ENCODE measurements at regions not wholly inside any gene's neighbourhood (a gene's known extent, or its start where the extent isn't known, plus 50 kb on each side); places are given as distances from the start of the nearest gene placed in this dataset.

DNA sequence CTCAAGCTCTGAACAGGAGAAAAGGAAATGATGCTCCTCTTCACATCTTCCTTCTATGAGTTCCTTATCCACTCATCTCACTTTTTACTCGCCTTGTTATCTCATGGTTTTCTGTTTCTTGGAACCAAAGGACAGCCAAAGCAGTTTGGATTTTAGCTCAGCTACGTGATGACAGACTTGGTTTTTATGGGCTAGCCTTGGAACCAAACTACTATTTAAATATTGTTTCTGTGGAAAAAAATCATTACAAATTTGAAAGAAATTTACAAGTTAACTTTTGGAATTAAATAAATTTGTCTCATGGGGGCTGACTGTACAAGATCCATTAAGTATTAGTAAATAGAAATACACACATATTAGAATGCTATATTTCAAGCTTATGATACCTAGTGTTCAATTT, 727.8 kb upstream of the FANCL start:
- Histone ChIP-seq H3K9ac (ENCODE audit: low read length in 2 of 2) (no peak overlapping the region), H3K36me3 (ENCODE audit: control insufficient read depth in 2 of 2, insufficient read depth in 2 of 2, low read length in 2 of 2) (no peaks in the 10 kb centered on the region), H3K27me3 (ENCODE audit: control insufficient read depth in 1 of 2, insufficient read depth in 2 of 2, low read length in 2 of 2) (no peaks in the 10 kb centered on the region), H3K27ac (ENCODE audit: low read length) (no peak overlapping the region), H3K9me3 (ENCODE audit: control insufficient read depth in 2 of 2, low read length in 2 of 2) (no peaks in the 10 kb centered on the region), H3K4me1 (ENCODE audit: control insufficient read depth, insufficient read depth, low read length) (no peaks in the 10 kb centered on the region), H3K4me3 (ENCODE audit: low read length in 2 of 2) (no peak overlapping the region)

DNA sequence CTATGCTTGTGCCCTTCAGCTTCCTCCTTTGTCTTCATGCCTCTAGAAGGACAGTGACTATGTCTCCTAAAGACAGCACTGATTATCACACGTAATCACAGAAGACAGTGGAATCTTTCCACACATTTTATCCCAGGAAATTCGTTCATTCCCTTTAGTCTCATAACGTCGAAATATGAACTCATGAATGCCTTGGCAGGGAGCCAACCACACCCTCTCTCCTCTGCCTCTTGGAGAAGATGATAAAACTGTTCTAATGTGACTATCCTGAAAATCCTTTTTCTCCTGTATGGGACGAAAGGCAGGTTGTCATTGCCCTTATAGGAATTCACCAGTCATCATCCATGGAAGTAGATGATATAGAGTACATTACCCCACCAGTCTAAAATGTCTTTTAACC, 726.6 kb upstream of the FANCL start:
- Histone ChIP-seq H3K4me3 (ENCODE audit: low read length in 2 of 2) (no peak overlapping the region), H3K9me3 (ENCODE audit: control insufficient read depth in 2 of 2, low read length in 2 of 2) (no peaks in the 10 kb centered on the region), H3K27ac (ENCODE audit: low read length) (no peak overlapping the region), H3K36me3 (ENCODE audit: control insufficient read depth in 2 of 2, insufficient read depth in 2 of 2, low read length in 2 of 2) (no peaks in the 10 kb centered on the region), H3K4me1 (ENCODE audit: control insufficient read depth, insufficient read depth, low read length) (no peaks in the 10 kb centered on the region), H3K9ac (ENCODE audit: low read length in 2 of 2) (no peak overlapping the region), H3K27me3 (ENCODE audit: control insufficient read depth in 1 of 2, insufficient read depth in 2 of 2, low read length in 2 of 2) (no peaks in the 10 kb centered on the region)

- Histone ChIP-seq H3K27me3 (ENCODE audit: control insufficient read depth in 1 of 2, insufficient read depth in 2 of 2, low read length in 2 of 2) (no peaks in the 10 kb centered on the region), H3K9me3 (ENCODE audit: control insufficient read depth in 2 of 2, low read length in 2 of 2) (no peaks in the 10 kb centered on the region), H3K4me1 (ENCODE audit: control insufficient read depth, insufficient read depth, low read length) (no peaks in the 10 kb centered on the region), H3K4me3 (ENCODE audit: low read length in 2 of 2) (no peak overlapping the region), H3K27ac (ENCODE audit: low read length) (no peak overlapping the region), H3K9ac (ENCODE audit: low read length in 2 of 2) (no peak overlapping the region), H3K36me3 (ENCODE audit: control insufficient read depth in 2 of 2, insufficient read depth in 2 of 2, low read length in 2 of 2) (no peaks in the 10 kb centered on the region)
Measured at GRCh38 chr2:58965602-58966001, 724.5 kb upstream of the FANCL start.

DNA sequence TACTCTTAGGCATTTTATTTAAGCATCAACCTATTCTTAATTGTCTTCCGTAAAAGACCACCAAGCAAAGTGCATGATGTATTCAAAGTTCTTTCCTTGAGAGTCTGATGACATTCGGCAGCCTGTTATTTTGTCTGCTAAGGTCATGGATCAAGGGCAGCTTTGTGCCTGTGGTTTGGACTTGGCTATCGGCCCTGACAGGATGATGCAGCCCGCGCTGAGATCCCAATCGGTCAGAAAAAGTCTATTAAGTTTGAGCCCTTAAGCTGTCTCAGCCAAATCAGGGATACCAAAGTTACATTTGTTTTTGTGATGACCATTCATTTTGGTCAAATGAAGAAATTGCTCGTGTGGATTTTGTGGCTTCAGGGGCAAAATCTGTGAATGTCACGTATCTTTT, 718.9 kb upstream of the FANCL start:
- H3K4me3 ChIP-seq (ENCODE audit: low read length in 2 of 2), result no peak overlapping the region
- H3K27ac ChIP-seq (ENCODE audit: low read length), result no peak overlapping the region
- no peak overlapping the region for H3K9ac ChIP-seq (ENCODE audit: low read length in 2 of 2)
- H3K4me1 ChIP-seq (ENCODE audit: control insufficient read depth, insufficient read depth, low read length), result no peaks in the 10 kb centered on the region
- H3K36me3 ChIP-seq (ENCODE audit: control insufficient read depth in 2 of 2, insufficient read depth in 2 of 2, low read length in 2 of 2), result no peaks in the 10 kb centered on the region
- no peaks in the 10 kb centered on the region for H3K27me3 ChIP-seq (ENCODE audit: control insufficient read depth in 1 of 2, insufficient read depth in 2 of 2, low read length in 2 of 2)
- no peaks in the 10 kb centered on the region for H3K9me3 ChIP-seq (ENCODE audit: control insufficient read depth in 2 of 2, low read length in 2 of 2)

- Histone ChIP-seq H3K4me1 (ENCODE audit: control insufficient read depth, insufficient read depth, low read length) (no peaks in the 10 kb centered on the region), H3K9ac (ENCODE audit: low read length in 2 of 2) (no peak overlapping the region), H3K36me3 (ENCODE audit: control insufficient read depth in 2 of 2, insufficient read depth in 2 of 2, low read length in 2 of 2) (no peaks in the 10 kb centered on the region), H3K9me3 (ENCODE audit: control insufficient read depth in 2 of 2, low read length in 2 of 2) (no peaks in the 10 kb centered on the region), H3K27me3 (ENCODE audit: control insufficient read depth in 1 of 2, insufficient read depth in 2 of 2, low read length in 2 of 2) (no peaks in the 10 kb centered on the region), H3K27ac (ENCODE audit: low read length) (no peak overlapping the region), H3K4me3 (ENCODE audit: low read length in 2 of 2) (no peak overlapping the region)
Measured at GRCh38 chr2:58957188-58957840, 716.2 kb upstream of the FANCL start.

DNA sequence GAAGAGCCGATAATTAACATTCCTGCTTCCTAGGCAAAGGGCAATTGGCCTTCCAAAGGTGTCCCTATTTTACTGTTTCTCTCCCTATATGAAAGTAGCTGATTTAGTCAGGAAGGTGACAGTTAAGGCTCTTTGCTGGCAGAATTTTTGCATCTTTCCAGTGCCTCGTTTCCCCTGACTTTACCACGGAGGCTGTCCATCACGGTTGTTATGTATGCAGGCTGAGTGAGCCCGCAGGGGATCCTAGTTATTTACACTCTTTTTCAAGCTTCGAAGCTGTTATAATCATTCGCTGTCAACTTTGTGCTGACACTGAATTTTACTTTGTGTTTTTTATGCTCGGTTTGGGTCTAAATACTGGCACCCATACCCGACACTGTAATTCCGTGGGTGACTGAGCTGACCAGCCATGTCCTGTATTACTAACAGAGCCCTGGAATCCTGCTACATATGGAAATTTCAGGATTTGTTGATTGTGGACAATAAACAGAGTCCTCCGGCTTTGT, 713.8 kb upstream of the FANCL start:
- Histone ChIP-seq H3K4me1 (ENCODE audit: control insufficient read depth, insufficient read depth, low read length) (no peaks in the 10 kb centered on the region), H3K27me3 (ENCODE audit: control insufficient read depth in 1 of 2, insufficient read depth in 2 of 2, low read length in 2 of 2) (no peaks in the 10 kb centered on the region), H3K9ac (ENCODE audit: low read length in 2 of 2) (no peak overlapping the region), H3K27ac (ENCODE audit: low read length) (no peak overlapping the region), H3K4me3 (ENCODE audit: low read length in 2 of 2) (no peak overlapping the region), H3K36me3 (ENCODE audit: control insufficient read depth in 2 of 2, insufficient read depth in 2 of 2, low read length in 2 of 2) (no peaks in the 10 kb centered on the region), H3K9me3 (ENCODE audit: control insufficient read depth in 2 of 2, low read length in 2 of 2) (no peaks in the 10 kb centered on the region)

DNA sequence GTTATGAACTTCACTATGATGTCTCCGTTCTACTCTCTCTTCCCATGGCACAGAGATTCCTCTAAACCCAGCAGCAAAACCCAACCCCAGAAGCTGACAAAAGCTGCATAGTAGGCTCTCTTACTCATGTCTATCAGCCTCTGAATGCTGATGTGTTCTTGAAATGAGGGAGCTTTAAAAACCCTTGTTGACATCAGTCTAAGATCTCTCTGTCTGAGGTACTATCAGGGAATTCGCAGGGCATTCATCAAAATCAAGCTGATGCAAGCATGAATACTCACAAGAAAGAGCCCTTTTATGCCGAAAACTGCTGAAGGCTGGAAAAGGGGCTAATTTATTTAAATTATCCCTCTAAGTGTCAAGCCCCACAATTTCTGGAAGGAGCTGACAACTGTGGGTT, 710.6 kb upstream of the FANCL start:
- Histone ChIP-seq H3K9me3 (ENCODE audit: control insufficient read depth in 2 of 2, low read length in 2 of 2) (no peaks in the 10 kb centered on the region), H3K4me3 (ENCODE audit: low read length in 2 of 2) (no peak overlapping the region), H3K4me1 (ENCODE audit: control insufficient read depth, insufficient read depth, low read length) (no peaks in the 10 kb centered on the region), H3K9ac (ENCODE audit: low read length in 2 of 2) (no peak overlapping the region), H3K36me3 (ENCODE audit: control insufficient read depth in 2 of 2, insufficient read depth in 2 of 2, low read length in 2 of 2) (no peaks in the 10 kb centered on the region), H3K27ac (ENCODE audit: low read length) (no peak overlapping the region), H3K27me3 (ENCODE audit: control insufficient read depth in 1 of 2, insufficient read depth in 2 of 2, low read length in 2 of 2) (no peaks in the 10 kb centered on the region)

DNA sequence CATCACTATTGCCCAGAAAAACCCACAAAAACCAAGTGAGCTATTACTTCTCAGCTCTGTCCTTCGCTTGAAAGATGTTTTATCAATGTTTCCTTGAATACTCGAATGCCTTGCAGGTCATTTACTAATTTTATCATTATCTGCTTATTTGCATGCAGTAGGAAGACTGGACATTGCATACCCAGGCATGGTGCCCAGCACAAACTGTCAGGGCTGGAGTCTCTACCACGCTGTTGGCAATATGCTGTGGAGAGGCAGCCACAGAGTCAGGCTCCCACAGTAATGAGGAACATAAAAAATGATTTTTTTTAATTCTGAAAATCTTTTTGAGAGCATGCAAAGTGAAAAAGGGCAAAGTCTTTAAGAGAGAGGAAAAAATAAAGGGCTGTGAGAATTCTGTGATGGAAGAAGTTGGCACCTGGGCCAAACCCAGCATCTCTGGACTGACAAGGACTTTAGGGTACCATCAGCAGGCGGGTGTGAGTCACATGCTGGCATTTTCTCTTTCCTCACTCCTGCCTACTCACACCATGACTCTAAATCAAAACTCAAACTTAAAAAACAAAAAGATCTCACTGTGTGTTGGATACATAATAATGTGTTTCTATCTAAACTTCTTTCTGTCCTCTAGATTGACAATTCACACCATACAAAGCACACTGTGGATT, 709.8 kb upstream of the FANCL start:
- Histone ChIP-seq H3K4me3 (ENCODE audit: low read length in 2 of 2) (no peak overlapping the region), H3K9me3 (ENCODE audit: control insufficient read depth in 2 of 2, low read length in 2 of 2) (no peaks in the 10 kb centered on the region), H3K4me1 (ENCODE audit: control insufficient read depth, insufficient read depth, low read length) (no peaks in the 10 kb centered on the region), H3K27me3 (ENCODE audit: control insufficient read depth in 1 of 2, insufficient read depth in 2 of 2, low read length in 2 of 2) (no peaks in the 10 kb centered on the region), H3K9ac (ENCODE audit: low read length in 2 of 2) (no peak overlapping the region), H3K27ac (ENCODE audit: low read length) (no peak overlapping the region), H3K36me3 (ENCODE audit: control insufficient read depth in 2 of 2, insufficient read depth in 2 of 2, low read length in 2 of 2) (no peaks in the 10 kb centered on the region)

DNA sequence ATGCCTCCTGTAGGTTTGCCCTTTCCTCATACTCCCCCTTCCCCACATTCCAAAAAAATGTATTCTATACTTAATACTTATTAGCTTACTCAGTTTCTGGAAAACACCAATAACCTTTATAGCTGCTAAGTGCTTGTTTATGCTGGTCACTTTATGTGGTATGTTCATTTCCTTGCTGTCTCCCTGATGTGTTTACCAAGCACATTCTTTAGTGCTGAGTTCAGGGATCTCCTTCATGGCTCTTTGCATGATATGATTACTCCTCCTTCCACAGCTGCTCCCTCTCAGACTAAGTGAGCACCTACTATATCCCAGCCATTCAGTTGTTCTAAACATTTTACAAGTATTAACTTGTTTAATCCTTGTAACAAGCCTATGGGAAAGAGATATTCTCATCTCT, 698.3 kb upstream of the FANCL start:
- Histone ChIP-seq H3K36me3 (ENCODE audit: control insufficient read depth in 2 of 2, insufficient read depth in 2 of 2, low read length in 2 of 2) (no peaks in the 10 kb centered on the region), H3K27ac (ENCODE audit: low read length) (no peak overlapping the region), H3K9me3 (ENCODE audit: control insufficient read depth in 2 of 2, low read length in 2 of 2) (no peaks in the 10 kb centered on the region), H3K9ac (ENCODE audit: low read length in 2 of 2) (no peak overlapping the region), H3K27me3 (ENCODE audit: control insufficient read depth in 1 of 2, insufficient read depth in 2 of 2, low read length in 2 of 2) (no peaks in the 10 kb centered on the region), H3K4me1 (ENCODE audit: control insufficient read depth, insufficient read depth, low read length) (no peaks in the 10 kb centered on the region), H3K4me3 (ENCODE audit: low read length in 2 of 2) (no peak overlapping the region)

DNA sequence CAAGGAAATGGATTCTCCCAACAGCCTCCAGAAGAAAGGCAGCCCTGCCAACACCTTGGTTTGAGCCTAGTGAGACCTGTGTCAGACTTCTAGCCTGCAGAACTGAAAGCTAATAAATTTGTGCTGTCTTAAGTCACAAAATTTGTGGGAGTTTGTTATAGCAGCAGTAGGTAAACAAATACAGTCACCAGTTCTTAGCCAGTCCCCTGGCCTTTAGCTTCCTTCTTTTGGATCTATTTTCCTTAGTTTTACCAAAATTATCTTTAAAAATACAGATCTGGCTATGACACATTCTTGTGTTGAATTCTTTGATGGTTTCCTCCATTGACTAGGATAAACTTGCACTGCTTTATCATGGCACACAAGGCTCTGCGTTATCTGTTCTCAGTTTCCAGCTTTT, 697.9 kb upstream of the FANCL start:
- H3K36me3 ChIP-seq (ENCODE audit: control insufficient read depth in 2 of 2, insufficient read depth in 2 of 2, low read length in 2 of 2), result no peaks in the 10 kb centered on the region
- H3K4me3 ChIP-seq (ENCODE audit: low read length in 2 of 2), result no peak overlapping the region
- H3K9ac ChIP-seq (ENCODE audit: low read length in 2 of 2), result no peak overlapping the region
- no peaks in the 10 kb centered on the region for H3K9me3 ChIP-seq (ENCODE audit: control insufficient read depth in 2 of 2, low read length in 2 of 2)
- H3K27me3 ChIP-seq (ENCODE audit: control insufficient read depth in 1 of 2, insufficient read depth in 2 of 2, low read length in 2 of 2), result no peaks in the 10 kb centered on the region
- H3K4me1 ChIP-seq (ENCODE audit: control insufficient read depth, insufficient read depth, low read length), result no peaks in the 10 kb centered on the region
- no peak overlapping the region for H3K27ac ChIP-seq (ENCODE audit: low read length)

DNA sequence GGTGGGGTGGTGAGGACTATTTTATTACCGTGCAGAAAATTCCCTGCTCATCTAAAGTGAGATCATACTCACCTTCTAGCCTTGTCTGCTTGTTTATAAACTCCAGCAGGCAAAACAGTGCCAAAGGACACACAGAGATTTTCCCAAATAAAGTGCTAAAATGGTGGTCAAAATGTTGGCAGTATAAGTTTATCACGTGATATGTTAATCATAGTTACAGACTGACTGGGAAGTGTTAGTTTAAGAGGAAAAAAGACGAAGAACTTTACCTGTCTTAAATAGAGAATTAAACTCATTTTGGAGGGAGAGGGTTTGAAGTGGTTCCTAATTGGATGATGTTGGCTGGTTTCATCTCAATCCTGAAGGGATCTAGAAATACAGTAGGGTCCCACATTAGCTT, 691.7 kb upstream of the FANCL start:
- Histone ChIP-seq H3K4me3 (ENCODE audit: low read length in 2 of 2) (no peak overlapping the region), H3K4me1 (ENCODE audit: control insufficient read depth, insufficient read depth, low read length) (no peaks in the 10 kb centered on the region), H3K36me3 (ENCODE audit: control insufficient read depth in 2 of 2, insufficient read depth in 2 of 2, low read length in 2 of 2) (no peaks in the 10 kb centered on the region), H3K27ac (ENCODE audit: low read length) (no peak overlapping the region), H3K9ac (ENCODE audit: low read length in 2 of 2) (no peak overlapping the region), H3K27me3 (ENCODE audit: control insufficient read depth in 1 of 2, insufficient read depth in 2 of 2, low read length in 2 of 2) (no peaks in the 10 kb centered on the region), H3K9me3 (ENCODE audit: control insufficient read depth in 2 of 2, low read length in 2 of 2) (no peaks in the 10 kb centered on the region)
